Panc1 (cell line): ENCODE measurements at regions not wholly inside any gene's neighbourhood (a gene's known extent, or its start where the extent isn't known, plus 50 kb on each side); places are given as distances from the start of the nearest gene placed in this dataset.

Experiments
- ATAC-seq: fragments of 200-7000 bp; cut with Tn5 transposase; 2 replicates; pipeline ENCODE4 v1.9.1; 2020; ENCODE audit warnings: mild to moderate bottlenecking, moderate library complexity
- BruUV-seq: library from RNA; stranded (reverse); fragments of 400-500 nt; replicated peaks from 2 replicates; lab custom pipeline; 2021; lab: Mats Ljungman, UMichigan
- CTCF ChIA-PET: fragments of 300-600 bp; sonication (Branson Sonifier 250); formaldehyde crosslinking; loops from one replicate; lab custom pipeline; 2022; ENCODE audit warnings: antibody characterized with exemption; lab: Charles Lee
- POLR2A ChIA-PET: fragments of 300-600 bp; sonication (Branson Sonifier 250); formaldehyde crosslinking; loops from one replicate; lab custom pipeline; 2022; ENCODE audit warnings: antibody characterized with exemption; lab: Charles Lee
- DNase-seq: peaks from one replicate; pipeline ENCODE4 v3.0.0-alpha.2; 2010; ENCODE audit warnings: low read depth, low spot score
- H3K27ac ChIP-seq: 2 replicates; pipeline ENCODE4 v1.5.1; 2011; ENCODE audit warnings: mild to moderate bottlenecking, low read length, inconsistent platforms
- H3K27me3 ChIP-seq: fragments of 200-500 bp; sonication (Bioruptor generic); 2 replicates; pipeline ENCODE4 v1.6.0; 2014; ENCODE audit warnings: low read length, inconsistent platforms; ENCODE audit not compliant: control insufficient read depth, insufficient read depth
- H3K36me3 ChIP-seq: fragments of 200-500 bp; sonication (Bioruptor generic); 2 replicates; pipeline ENCODE4 v1.5.1; 2014; ENCODE audit warnings: inconsistent platforms, mild to moderate bottlenecking, low read length, moderate library complexity; ENCODE audit not compliant: control insufficient read depth, insufficient read depth
- H3K4me1 ChIP-seq: 2 replicates; pipeline ENCODE4 v1.5.1; 2011; ENCODE audit warnings: inconsistent platforms, mild to moderate bottlenecking, low read length, moderate library complexity; ENCODE audit not compliant: control insufficient read depth, insufficient read depth
- H3K4me3 ChIP-seq, 2 experiments: 2 replicates each; pipeline ENCODE4 v1.5.1; 2011 to 2012; ENCODE audit warnings: low read depth in 2 of 2, low read length in 2 of 2, mild to moderate bottlenecking in 2 of 2, inconsistent platforms in 1 of 2, moderate library complexity in 1 of 2
- H3K9me3 ChIP-seq: fragments of 200-500 bp; sonication (Bioruptor generic); 2 replicates; pipeline ENCODE4 v1.5.1; 2014; ENCODE audit warnings: low read depth, mild to moderate bottlenecking, inconsistent platforms, low read length, moderate library complexity; ENCODE audit not compliant: control insufficient read depth, insufficient read depth
- POLR2AphosphoS5 ChIP-seq: IDR thresholded peaks from 2 replicates; pipeline ENCODE4 v1.6.1; 2012; ENCODE audit warnings: mild to moderate bottlenecking, low read depth, low read length, moderate library complexity
- REST ChIP-seq, 2 experiments: IDR thresholded peaks; 2 replicates each; pipeline ENCODE4 v1.6.1; 2011 to 2012; ENCODE audit warnings: low read depth in 2 of 2, control low read depth in 1 of 2, low read length in 1 of 2, mild to moderate bottlenecking in 1 of 2, moderate library complexity in 1 of 2; ENCODE audit not compliant: insufficient read depth in 1 of 2
- SIN3A ChIP-seq: IDR thresholded peaks from 2 replicates; pipeline ENCODE4 v1.6.1; 2012; ENCODE audit warnings: low read depth, mild to moderate bottlenecking, low read length, moderate library complexity, borderline replicate concordance; ENCODE audit not compliant: insufficient read depth
- TCF7L2 ChIP-seq: IDR thresholded peaks from 2 replicates; pipeline ENCODE4 v1.6.1; 2011; ENCODE audit warnings: mild to moderate bottlenecking, low read depth, low read length, inconsistent platforms
- in situ Hi-C: cut with HindIII; loops from 2 replicates; pipeline ENCODE4 v1.10.0; 2016; ENCODE audit warnings: low sequenced_read_pairs, low pct_unique_long_range_greater_than_20kb
- intact Hi-C: fragments of 100-400 bp; cut with micrococcal nuclease; formaldehyde crosslinking; loops from one replicate; pipeline ENCODE4 v1.10.0; 2022; ENCODE audit not compliant: unreplicated experiment
- TF ChIP-seq, protein P1 (sequence below): fragments of 450-650 bp; IDR thresholded peaks from 2 replicates; pipeline ENCODE4 v1.5.1; 2017; ENCODE audit warnings: mild to moderate bottlenecking

DNA sequence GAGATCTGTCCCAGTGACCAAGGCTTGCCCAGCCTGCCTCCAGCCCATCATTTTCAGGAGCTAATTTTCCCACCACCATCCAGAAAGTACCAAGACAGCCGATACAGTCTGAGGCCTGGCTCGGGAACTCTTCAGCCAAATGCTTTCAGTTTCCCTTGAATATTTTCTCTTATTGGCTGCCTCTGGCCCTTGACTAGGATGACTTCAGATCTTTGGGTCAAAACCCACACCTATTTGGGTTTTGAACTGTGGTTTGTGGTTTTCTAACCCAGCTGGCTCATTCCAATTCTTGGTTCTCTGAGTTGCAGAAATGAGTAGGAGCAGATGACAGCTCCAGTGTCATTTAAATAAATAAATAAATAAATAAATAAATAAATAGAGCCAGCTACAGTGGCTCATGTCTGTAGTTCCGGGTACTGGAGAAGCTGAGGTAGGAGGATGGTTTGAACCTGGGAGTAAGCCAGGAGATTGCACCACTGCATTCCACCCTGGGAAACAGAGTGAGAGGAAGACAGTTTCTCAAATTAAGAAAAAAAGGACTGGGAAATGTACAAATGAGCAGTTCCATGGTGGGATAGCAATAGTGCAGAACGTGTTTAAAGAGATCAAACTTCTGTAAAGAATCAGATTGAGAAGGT, 465.0 kb upstream of the SOX11 start:
- Histone ChIP-seq H3K9me3 (no peaks in the 10 kb centered on the region), H3K4me3 (no peak overlapping the region), H3K4me1 (no peaks in the 10 kb centered on the region), H3K27ac (no peak overlapping the region), H3K36me3 (no peaks in the 10 kb centered on the region), H3K27me3 (no peaks in the 10 kb centered on the region)
- ATAC-seq (no peak), DNase-seq (no peak)
- ChIA-PET CTCF (no interaction called here), POLR2A (no interaction called here)
- in situ Hi-C loops (no loop called here), intact Hi-C loops (no loop called here)
- no TSS peak for BruUV-seq
- TF ChIP-seq, protein P1, sequence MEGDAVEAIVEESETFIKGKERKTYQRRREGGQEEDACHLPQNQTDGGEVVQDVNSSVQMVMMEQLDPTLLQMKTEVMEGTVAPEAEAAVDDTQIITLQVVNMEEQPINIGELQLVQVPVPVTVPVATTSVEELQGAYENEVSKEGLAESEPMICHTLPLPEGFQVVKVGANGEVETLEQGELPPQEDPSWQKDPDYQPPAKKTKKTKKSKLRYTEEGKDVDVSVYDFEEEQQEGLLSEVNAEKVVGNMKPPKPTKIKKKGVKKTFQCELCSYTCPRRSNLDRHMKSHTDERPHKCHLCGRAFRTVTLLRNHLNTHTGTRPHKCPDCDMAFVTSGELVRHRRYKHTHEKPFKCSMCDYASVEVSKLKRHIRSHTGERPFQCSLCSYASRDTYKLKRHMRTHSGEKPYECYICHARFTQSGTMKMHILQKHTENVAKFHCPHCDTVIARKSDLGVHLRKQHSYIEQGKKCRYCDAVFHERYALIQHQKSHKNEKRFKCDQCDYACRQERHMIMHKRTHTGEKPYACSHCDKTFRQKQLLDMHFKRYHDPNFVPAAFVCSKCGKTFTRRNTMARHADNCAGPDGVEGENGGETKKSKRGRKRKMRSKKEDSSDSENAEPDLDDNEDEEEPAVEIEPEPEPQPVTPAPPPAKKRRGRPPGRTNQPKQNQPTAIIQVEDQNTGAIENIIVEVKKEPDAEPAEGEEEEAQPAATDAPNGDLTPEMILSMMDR, result no peak
- TF ChIP-seq REST (IDR thresholded peaks at IDR 0.05; ENCODE audit: insufficient read depth in 1 of 2, low read depth in 2 of 2, low read length in 1 of 2) (no peak), POLR2AphosphoS5 (no peak), TCF7L2 (no peak), SIN3A (no peak)

DNA sequence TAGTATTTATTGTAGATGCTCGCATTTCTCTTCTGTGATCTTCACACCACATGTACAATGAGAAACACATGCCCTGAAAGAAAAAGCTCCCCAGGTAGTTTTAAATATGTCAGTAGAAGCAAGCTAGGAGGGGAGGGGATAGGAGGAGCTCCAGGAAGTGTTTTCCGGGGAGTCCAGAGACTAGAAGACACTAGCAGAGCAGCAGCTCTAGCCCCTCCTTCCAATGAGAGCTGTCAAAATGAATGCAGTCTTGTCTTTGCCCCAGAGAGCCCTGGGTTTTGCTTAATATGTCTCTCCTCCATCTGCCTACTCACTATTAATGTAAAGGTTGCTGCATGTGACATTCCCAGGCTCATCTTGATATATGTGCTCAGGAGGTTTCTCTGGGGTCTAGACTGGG, 462.6 kb upstream of the SOX11 start:
- POLR2A ChIA-PET, result interaction anchor here (0.6 kb wide), 1 partner anchor 1628 kb away, joined by 3 read pairs; no protein-coding TSS in a partner anchor
- intact Hi-C loops, result no loop called here
- no peak overlapping the region for H3K4me3 ChIP-seq

More for the DNA sequence above, 462.6 kb upstream of the SOX11 start:
- H3K9me3 ChIP-seq, result no peaks in the 10 kb centered on the region
- BruUV-seq, result no TSS peak
- H3K27ac ChIP-seq, result no peak overlapping the region
- no peaks in the 10 kb centered on the region for H3K27me3 ChIP-seq
- H3K36me3 ChIP-seq, result no peaks in the 10 kb centered on the region
- TF ChIP-seq SIN3A (no peak), POLR2AphosphoS5 (no peak), REST (IDR thresholded peaks at IDR 0.05; ENCODE audit: insufficient read depth in 1 of 2, low read depth in 2 of 2, low read length in 1 of 2) (no peak), TCF7L2 (no peak)
- TF ChIP-seq, protein P1, result no peak
- CTCF ChIA-PET, result no interaction called here
- ATAC-seq (no peak), DNase-seq (no peak)
- in situ Hi-C loops, result no loop called here
- H3K4me1 ChIP-seq, result no peaks in the 10 kb centered on the region
